ENCODE measurements at regions not wholly inside any gene's neighbourhood (a gene's known extent, or its start where the extent isn't known, plus 50 kb on each side); places are given as distances from the start of the nearest gene placed in this dataset.

- TF ChIP-seq CTCF (conservative IDR thresholded peaks at IDR 0.05; ENCODE audit: low read length) (no peak), EZH2phosphoT487 (IDR thresholded peaks at IDR 0.05; ENCODE audit: borderline replicate concordance, low read depth, low read length) (no peak)
These were observed 53.5 kb upstream of the KPNA4 start for GRCh38 chr3:160618878-160619277.

All from OCI-LY7 (cell line).